IMR-90 (cell line): ENCODE measurements at regions not wholly inside any gene's neighbourhood (a gene's known extent, or its start where the extent isn't known, plus 50 kb on each side); places are given as distances from the start of the nearest gene placed in this dataset.

Source experiments
- ATAC-seq: fragments of 200-7000 bp; cut with Tn5 transposase; 2 replicates; pipeline ENCODE4 v1.9.1; 2020; ENCODE audit warnings: low read depth, mild to moderate bottlenecking, moderate library complexity
- BruUV-seq: library from RNA; stranded (reverse); fragments of 400-500 nt; replicated peaks from 2 replicates; lab custom pipeline; 2021; lab: Mats Ljungman, UMichigan
- CTCF ChIA-PET: fragments of 300-600 bp; formaldehyde crosslinking; extraction: SDS; loops from one replicate; lab custom pipeline; 2021; ENCODE audit warnings: antibody characterized with exemption; lab: Yijun Ruan, JAX
- POLR2A ChIA-PET: fragments of 300-600 bp; sonication (Branson Sonifier 250); formaldehyde crosslinking; loops from one replicate; lab custom pipeline; 2022; ENCODE audit warnings: antibody characterized with exemption; ENCODE audit not compliant: unreplicated experiment; lab: Charles Lee
- DNase-seq: peaks from one replicate; pipeline ENCODE4 v3.0.0; 2013
- H2AFZ ChIP-seq: replicated peaks from 2 replicates; pipeline ENCODE3; 2013; ENCODE audit warnings: low read length, mild to moderate bottlenecking; ENCODE audit not compliant: poor library complexity
- H2AK5ac ChIP-seq: 2 replicates; pipeline ENCODE4 v1.6.1; 2013; ENCODE audit warnings: low read depth, low read length, inconsistent platforms
- H2AK9ac ChIP-seq: replicated peaks from 2 replicates; pipeline ENCODE3; 2013; ENCODE audit warnings: mild to moderate bottlenecking, low read depth, low read length, moderate library complexity; ENCODE audit not compliant: poor library complexity
- H2BK120ac ChIP-seq: 2 replicates; pipeline ENCODE4 v1.6.1; 2013; ENCODE audit warnings: low read depth, low read length, inconsistent platforms
- H2BK15ac ChIP-seq: 3 replicates; pipeline ENCODE4 v1.6.1; 2013; ENCODE audit warnings: low read depth, low read length, inconsistent platforms
- H2BK20ac ChIP-seq: 2 replicates; pipeline ENCODE4 v1.6.1; 2013; ENCODE audit warnings: low read depth, mild to moderate bottlenecking, inconsistent platforms, low read length, moderate library complexity
- H2BK5ac ChIP-seq: 2 replicates; pipeline ENCODE4 v1.6.1; 2013; ENCODE audit warnings: mild to moderate bottlenecking, low read depth, low read length, inconsistent platforms; ENCODE audit not compliant: poor library complexity, severe bottlenecking
- H3K14ac ChIP-seq: replicated peaks from 2 replicates; pipeline ENCODE4 v1.6.1; 2013; ENCODE audit warnings: low read depth, low read length, inconsistent platforms
- H3K18ac ChIP-seq: 2 replicates; pipeline ENCODE4 v1.6.1; 2013; ENCODE audit warnings: low read depth, low read length, control low read depth
- H3K23ac ChIP-seq: 2 replicates; pipeline ENCODE4 v1.6.1; 2013; ENCODE audit warnings: low read depth, low read length, inconsistent platforms
- H3K27ac ChIP-seq: 2 replicates; pipeline ENCODE4 v1.5.1; 2013; ENCODE audit warnings: mild to moderate bottlenecking, control low read depth, low read length; ENCODE audit not compliant: insufficient read depth
- H3K27me3 ChIP-seq: 2 replicates; pipeline ENCODE4 v1.6.1; 2013; ENCODE audit warnings: low read length; ENCODE audit not compliant: control insufficient read depth, insufficient read depth
- H3K36me3 ChIP-seq: 2 replicates; pipeline ENCODE4 v1.6.1; 2013; ENCODE audit warnings: low read length, mixed read lengths; ENCODE audit not compliant: control insufficient read depth, insufficient read depth
- H3K4ac ChIP-seq: 2 replicates; pipeline ENCODE4 v1.6.1; 2013; ENCODE audit warnings: low read depth, low read length, inconsistent platforms
- H3K4me1 ChIP-seq: 2 replicates; pipeline ENCODE4 v1.6.1; 2013; ENCODE audit warnings: low read length, mixed read lengths; ENCODE audit not compliant: control insufficient read depth, insufficient read depth
- H3K4me2 ChIP-seq: 2 replicates; pipeline ENCODE4 v1.6.1; 2013; ENCODE audit warnings: low read depth, mild to moderate bottlenecking, control low read depth, low read length, moderate library complexity
- H3K4me3 ChIP-seq: 2 replicates; pipeline ENCODE4 v1.5.1; 2013; ENCODE audit warnings: low read depth, mild to moderate bottlenecking, control low read depth, low read length, moderate library complexity; ENCODE audit not compliant: insufficient read depth
- H3K56ac ChIP-seq: 2 replicates; pipeline ENCODE4 v1.6.1; 2013; ENCODE audit warnings: low read length, inconsistent platforms; ENCODE audit not compliant: insufficient read depth; ENCODE audit errors: extremely low read depth
- H3K79me1 ChIP-seq, 2 experiments: 2 replicates each; pipeline ENCODE4 v1.6.1; 2013; ENCODE audit warnings: low read length in 2 of 2, inconsistent platforms in 1 of 2, low read depth in 1 of 2
- H3K9ac ChIP-seq: 2 replicates; pipeline ENCODE4 v1.6.1; 2013; ENCODE audit warnings: low read depth, low read length, control low read depth
- H3K9me1 ChIP-seq: 2 replicates; pipeline ENCODE4 v1.6.1; 2013; ENCODE audit warnings: low read length, inconsistent platforms; ENCODE audit not compliant: insufficient read depth
- H3K9me3 ChIP-seq: 2 replicates; pipeline ENCODE4 v1.6.1; 2013; ENCODE audit warnings: low read length; ENCODE audit not compliant: control insufficient read depth, insufficient read depth
- H4K20me1 ChIP-seq: 2 replicates; pipeline ENCODE4 v1.6.1; 2013; ENCODE audit warnings: low read length, inconsistent platforms; ENCODE audit not compliant: insufficient read depth
- H4K5ac ChIP-seq: 2 replicates; pipeline ENCODE4 v1.6.1; 2013; ENCODE audit warnings: mild to moderate bottlenecking, low read depth, low read length, control low read depth
- H4K8ac ChIP-seq, 2 experiments: 2 replicates each; pipeline ENCODE4 v1.6.1; 2013; ENCODE audit warnings: low read depth in 2 of 2, low read length in 2 of 2, control low read depth in 1 of 2, inconsistent platforms in 1 of 2
- H4K91ac ChIP-seq: 2 replicates; pipeline ENCODE4 v1.6.1; 2013; ENCODE audit warnings: low read depth, low read length, inconsistent platforms; ENCODE audit not compliant: insufficient read depth
- BHLHE40 ChIP-seq: fragments of 150-350 bp; IDR thresholded peaks from 2 replicates; pipeline ENCODE4 v1.6.1; 2016; ENCODE audit warnings: mild to moderate bottlenecking, low read depth, low read length
- CEBPB ChIP-seq: IDR thresholded peaks from 2 replicates; pipeline ENCODE4 v1.6.1; 2012; ENCODE audit warnings: low read depth, low read length, improper control_type of control experiment
- WGBS, 2 experiments: methylation state at CpG; one replicate each; pipeline versions ENCODE4 v1.1.5 to v1.1.7; 2013; ENCODE audit warnings: missing lambda C conversion rate in 2 of 2; ENCODE audit not compliant: insufficient read length in 1 of 2; ENCODE audit errors: extremely low coverage in 2 of 2; 5-methylcytosine and 5-hydroxymethylcytosine counted together
- dilution Hi-C: fragments of 300-500 bp; cut with HindIII; formaldehyde crosslinking; loops from one replicate; pipeline ENCODE4 v1.14.3; 2018; ENCODE audit warnings: low sequenced_read_pairs; ENCODE audit not compliant: unreplicated experiment
- in situ Hi-C: fragments of 300-500 bp; cut with MboI; formaldehyde crosslinking; loops from 3 replicates; pipeline ENCODE4 v1.14.3; 2019; ENCODE audit warnings: low sequenced_read_pairs, inconsistent platforms, mixed read lengths
- intact Hi-C: fragments of 100-400 bp; cut with micrococcal nuclease; formaldehyde crosslinking; loops from 2 replicates; pipeline ENCODE4 v1.10.0; 2022

DNA sequence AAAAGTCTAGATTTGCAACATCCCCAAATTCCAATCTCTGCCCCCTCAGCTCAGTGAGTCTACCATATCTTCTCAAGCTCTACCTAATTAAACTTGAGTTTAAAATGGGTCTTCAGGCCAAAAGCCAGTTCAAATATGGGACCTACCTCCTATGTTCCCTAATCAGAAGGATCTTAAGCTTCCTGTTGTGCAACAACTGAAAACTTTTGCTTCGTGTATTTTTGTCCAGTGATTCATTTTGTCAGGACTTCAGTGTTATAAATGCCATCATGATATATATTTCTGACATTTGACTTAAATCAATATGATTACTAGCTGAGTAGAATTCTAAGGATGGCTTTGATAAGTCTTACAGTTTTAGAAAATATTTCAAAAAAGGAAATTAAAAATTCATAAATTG lies 622.6 kb upstream of the PTCHD4 start:
- no peak overlapping the region for H2AFZ ChIP-seq
- no TSS peak for BruUV-seq
- no peak overlapping the region for H3K4me2 ChIP-seq
- no peak overlapping the region for H2AK9ac ChIP-seq
- H3K4ac ChIP-seq = no peak overlapping the region
- no peaks in the 10 kb centered on the region for H3K36me3 ChIP-seq
- H4K91ac ChIP-seq = no peak overlapping the region
- 0 out of 2 replicates have a peak, but pooled peaks cover 2% of the 10 kb centered on the region for H3K9me1 ChIP-seq
- ChIA-PET CTCF (no interaction called here), POLR2A (no interaction called here)
- no peak overlapping the region for H3K23ac ChIP-seq
- in situ Hi-C loops (no loop called here), dilution Hi-C loops (no loop called here), intact Hi-C loops (no loop called here)
- H3K14ac ChIP-seq = no peak overlapping the region
- no peaks in the 10 kb centered on the region; a peak in 1 of 4 replicates for H3K79me1 ChIP-seq
- H2BK5ac ChIP-seq = no peak overlapping the region
- H4K8ac ChIP-seq = no peak overlapping the region
- no peak overlapping the region for H3K9ac ChIP-seq
- H3K27me3 ChIP-seq = no peaks in the 10 kb centered on the region
- H2BK15ac ChIP-seq = no peak overlapping the region
- no peak overlapping the region for H3K56ac ChIP-seq
- H2BK120ac ChIP-seq = peak overlapping the region; percentile 61
- no peaks in the 10 kb centered on the region for H4K20me1 ChIP-seq
- H3K4me1 ChIP-seq = no peaks in the 10 kb centered on the region; the same call in 1 of the 2 replicates
- no CpG with 5 or more reads among the region's 1 CpG for WGBS, 2 experiments
- H3K9me3 ChIP-seq = no peaks in the 10 kb centered on the region
- 0 out of 2 replicates have a peak overlapping the region, but pooled peaks have one; percentile 67 for H2BK20ac ChIP-seq
- TF ChIP-seq CEBPB = peak; percentile 77
- no peak for TF ChIP-seq BHLHE40
- H3K27ac ChIP-seq = no peak overlapping the region
- DNase-seq (peak; percentile 15), ATAC-seq (no peak)
- no peak overlapping the region for H4K5ac ChIP-seq
- no peak overlapping the region for H3K18ac ChIP-seq
- no peak overlapping the region for H3K4me3 ChIP-seq
- H2AK5ac ChIP-seq = no peak overlapping the region
